ENCODE measurements at regions not wholly inside any gene's neighbourhood (a gene's known extent, or its start where the extent isn't known, plus 50 kb on each side); places are given as distances from the start of the nearest gene placed in this dataset.

GRCh38 chr6:104162036-104162669 lies 697.6 kb downstream of the HACE1 start:
- DNase-seq: no peak
- no peak overlapping the region for H3K4me3 ChIP-seq (ENCODE audit: low read depth, low read length)

GRCh38 chr6:104159045-104159618 lies 700.6 kb downstream of the HACE1 start:
- Histone ChIP-seq H3K9me3 (no peaks in the 10 kb centered on the region), H3K36me3 (no peaks in the 10 kb centered on the region), H3K4me3 (ENCODE audit: low read depth, low read length) (no peak overlapping the region), H3K27me3 (no peaks in the 10 kb centered on the region), H3K4me1 (no peaks in the 10 kb centered on the region)
- TF ChIP-seq CTCF (IDR thresholded peaks at IDR 0.05; ENCODE audit: low read depth, low read length): no peak
- no peak for DNase-seq

More at GRCh38 chr6:104162036-104162669, 697.6 kb downstream of the HACE1 start:
- H3K9me3 ChIP-seq: no peaks in the 10 kb centered on the region
- H3K4me1 ChIP-seq: no peaks in the 10 kb centered on the region
- no peak for TF ChIP-seq CTCF (IDR thresholded peaks at IDR 0.05; ENCODE audit: low read depth, low read length)
- no peaks in the 10 kb centered on the region for H3K27me3 ChIP-seq
- no peaks in the 10 kb centered on the region for H3K36me3 ChIP-seq

- no peak for DNase-seq
- Histone ChIP-seq H3K4me3 (ENCODE audit: low read depth, low read length) (no peak overlapping the region), H3K4me1 (no peaks in the 10 kb centered on the region), H3K9me3 (no peaks in the 10 kb centered on the region), H3K27me3 (no peaks in the 10 kb centered on the region), H3K36me3 (no peaks in the 10 kb centered on the region)
- no peak for TF ChIP-seq CTCF (IDR thresholded peaks at IDR 0.05; ENCODE audit: low read depth, low read length)
Observed at GRCh38 chr6:104143757-104144156, 716.0 kb downstream of the HACE1 start.

- Histone ChIP-seq H3K9me3 (no peaks in the 10 kb centered on the region), H3K4me1 (peaks cover 5% of the 10 kb centered on the region; the same call in 1 of the 2 replicates), H3K36me3 (no peaks in the 10 kb centered on the region), H3K27me3 (no peaks in the 10 kb centered on the region), H3K4me3 (ENCODE audit: low read depth, low read length) (no peak overlapping the region)
- TF ChIP-seq CTCF (IDR thresholded peaks at IDR 0.05; ENCODE audit: low read depth, low read length): no peak
- DNase-seq: no peak
Observed at GRCh38 chr6:104134876-104135275, 724.8 kb downstream of the HACE1 start.

- Histone ChIP-seq H3K9me3 (no peaks in the 10 kb centered on the region), H3K4me1 (peaks cover 5% of the 10 kb centered on the region; the same call in 1 of the 2 replicates), H3K36me3 (no peaks in the 10 kb centered on the region), H3K27me3 (no peaks in the 10 kb centered on the region), H3K4me3 (ENCODE audit: low read depth, low read length) (no peak overlapping the region)
- TF ChIP-seq CTCF (IDR thresholded peaks at IDR 0.05; ENCODE audit: low read depth, low read length): no peak
- no peak for DNase-seq
Observed at GRCh38 chr6:104130343-104130742, 729.4 kb downstream of the HACE1 start.

GRCh38 chr6:104126315-104127005 lies 733.3 kb downstream of the HACE1 start:
- no peaks in the 10 kb centered on the region for H3K4me1 ChIP-seq
- H3K9me3 ChIP-seq: no peaks in the 10 kb centered on the region
- no peaks in the 10 kb centered on the region for H3K27me3 ChIP-seq
- no peak for DNase-seq
- no peaks in the 10 kb centered on the region for H3K36me3 ChIP-seq
- H3K4me3 ChIP-seq (ENCODE audit: low read depth, low read length): no peak overlapping the region
- TF ChIP-seq CTCF (IDR thresholded peaks at IDR 0.05; ENCODE audit: low read depth, low read length): no peak

Measured in BE2C (cell line).